GM21526 (cell line): ENCODE measurements at regions not wholly inside any gene's neighbourhood (a gene's known extent, or its start where the extent isn't known, plus 50 kb on each side); places are given as distances from the start of the nearest gene placed in this dataset.

Experiments used
- ATAC-seq: cut with Tn5 transposase; IDR thresholded peaks from one replicate; pipeline ENCODE4 v1.9.1; 2021; ENCODE audit warnings: moderate library complexity; ENCODE audit not compliant: unreplicated experiment, low FRiP score

- ATAC-seq = no peak
These were observed 67.6 kb downstream of the COX18 start for GRCh38 chr4:73001885-73002284.

- ATAC-seq = no peak
These were observed 72.1 kb downstream of the COX18 start for GRCh38 chr4:72997409-72997808.

GRCh38 chr4:72994670-72995069 is 74.8 kb downstream of the COX18 start:
- ATAC-seq = no peak

- no peak for ATAC-seq
These were observed 75.6 kb downstream of the COX18 start for GRCh38 chr4:72993876-72994275.

GRCh38 chr4:72991873-72992272 is 77.6 kb downstream of the COX18 start:
- ATAC-seq = no peak

GRCh38 chr4:72987741-72988729 is 81.5 kb downstream of the COX18 start:
- no peak for ATAC-seq

- no peak for ATAC-seq
These were observed 85.2 kb downstream of the COX18 start for GRCh38 chr4:72984351-72984750.

GRCh38 chr4:72983709-72984108 is 85.8 kb downstream of the COX18 start:
- no peak for ATAC-seq

GRCh38 chr4:72977936-72978485 is 91.5 kb downstream of the COX18 start:
- no peak for ATAC-seq

GRCh38 chr4:72975488-72975784 is 94.1 kb downstream of the COX18 start:
- no peak for ATAC-seq

- ATAC-seq = no peak
These were observed 94.6 kb downstream of the COX18 start for GRCh38 chr4:72974694-72975487.

GRCh38 chr4:72971572-72971971 is 97.9 kb downstream of the COX18 start:
- ATAC-seq = no peak

- ATAC-seq = no peak
These were observed 98.8 kb downstream of the COX18 start for GRCh38 chr4:72970756-72971155.

- no peak for ATAC-seq
These were observed 99.5 kb downstream of the COX18 start for GRCh38 chr4:72969976-72970375.

GRCh38 chr4:72966652-72967051 is 102.9 kb downstream of the COX18 start:
- ATAC-seq = peak; percentile 74

GRCh38 chr4:72959411-72959810 is 110.1 kb downstream of the COX18 start:
- no peak for ATAC-seq

- no peak for ATAC-seq
These were observed 114.7 kb downstream of the COX18 start for GRCh38 chr4:72954811-72955210.

GRCh38 chr4:72953571-72953970 is 115.9 kb downstream of the COX18 start:
- no peak for ATAC-seq

- ATAC-seq = no peak
These were observed 117.9 kb downstream of the COX18 start for GRCh38 chr4:72951628-72952027.

- no peak for ATAC-seq
These were observed 118.4 kb downstream of the COX18 start for GRCh38 chr4:72951147-72951546.

- ATAC-seq = no peak
These were observed 121.4 kb downstream of the COX18 start for GRCh38 chr4:72948080-72948479.
